HG02798 (cell line): ENCODE measurements at regions not wholly inside any gene's neighbourhood (a gene's known extent, or its start where the extent isn't known, plus 50 kb on each side); places are given as distances from the start of the nearest gene placed in this dataset.

Experiments
- ATAC-seq: cut with Tn5 transposase; IDR thresholded peaks from one replicate; pipeline ENCODE4 v1.9.1; 2021; ENCODE audit warnings: mild to moderate bottlenecking; ENCODE audit not compliant: unreplicated experiment, poor library complexity

DNA sequence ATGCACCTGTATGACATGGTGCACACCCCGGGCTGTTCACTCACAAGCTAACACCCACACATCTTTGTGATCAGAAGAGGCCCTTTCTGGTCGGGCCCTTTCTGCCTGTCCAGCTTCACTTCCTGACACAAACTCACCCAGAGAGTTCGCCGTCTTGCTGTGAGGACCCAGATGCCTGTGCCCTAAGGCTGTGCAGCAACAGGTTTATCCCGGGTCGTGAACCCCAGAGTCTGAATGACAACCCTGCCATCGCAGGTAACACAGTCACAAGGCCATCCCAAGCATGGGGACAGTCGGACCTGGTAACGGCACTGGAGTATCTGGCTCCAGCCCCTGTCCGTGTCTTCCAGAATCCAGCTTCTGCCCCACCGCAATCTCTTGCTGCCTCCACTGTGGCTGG, 235.1 kb downstream of the BUD13 start:
- ATAC-seq: no peak

DNA sequence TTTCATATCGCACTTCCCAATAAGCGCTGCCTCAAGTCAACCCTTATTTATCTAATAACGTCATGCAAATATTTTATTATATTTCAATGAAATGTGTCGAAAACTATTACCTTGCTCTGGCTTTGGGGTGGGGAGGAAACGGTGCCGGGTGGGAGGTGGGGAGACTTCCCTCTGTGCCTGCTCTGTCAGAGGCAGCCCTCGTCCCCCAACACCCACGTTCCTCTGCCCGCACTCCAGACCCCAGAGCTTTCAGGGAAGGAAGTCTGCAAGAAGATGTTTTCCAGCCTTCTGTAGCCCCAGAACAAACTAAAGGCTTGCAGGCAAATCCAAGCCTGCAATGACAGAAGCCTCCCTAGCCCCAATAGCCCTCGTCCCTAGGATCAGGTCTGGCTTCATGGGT, 235.7 kb downstream of the BUD13 start:
- ATAC-seq: no peak

DNA sequence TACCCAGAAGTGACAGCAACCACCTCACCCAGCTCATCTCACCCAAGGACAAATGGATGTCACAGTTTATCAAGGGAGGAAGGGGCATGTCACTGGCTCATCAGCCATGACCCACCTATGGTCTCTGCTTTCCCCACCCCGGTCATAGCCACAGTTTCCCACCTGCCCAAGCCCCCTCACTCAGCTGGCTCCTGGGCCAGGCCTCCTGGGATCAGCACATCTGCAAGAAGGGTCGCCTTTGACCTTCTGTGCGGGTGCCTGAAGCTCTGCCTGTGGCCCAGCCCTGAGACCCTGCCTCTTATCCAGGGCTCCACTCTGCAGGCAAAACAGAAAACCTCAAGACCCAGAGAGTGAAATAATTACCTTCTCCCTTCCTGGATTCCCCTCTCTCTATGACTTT, 236.4 kb downstream of the BUD13 start:
- no peak for ATAC-seq

GRCh38 chr11:116535994-116536393, 236.8 kb downstream of the BUD13 start:
- ATAC-seq: no peak

- no peak for ATAC-seq
Measured at GRCh38 chr11:116535120-116535519, 237.7 kb downstream of the BUD13 start.

DNA sequence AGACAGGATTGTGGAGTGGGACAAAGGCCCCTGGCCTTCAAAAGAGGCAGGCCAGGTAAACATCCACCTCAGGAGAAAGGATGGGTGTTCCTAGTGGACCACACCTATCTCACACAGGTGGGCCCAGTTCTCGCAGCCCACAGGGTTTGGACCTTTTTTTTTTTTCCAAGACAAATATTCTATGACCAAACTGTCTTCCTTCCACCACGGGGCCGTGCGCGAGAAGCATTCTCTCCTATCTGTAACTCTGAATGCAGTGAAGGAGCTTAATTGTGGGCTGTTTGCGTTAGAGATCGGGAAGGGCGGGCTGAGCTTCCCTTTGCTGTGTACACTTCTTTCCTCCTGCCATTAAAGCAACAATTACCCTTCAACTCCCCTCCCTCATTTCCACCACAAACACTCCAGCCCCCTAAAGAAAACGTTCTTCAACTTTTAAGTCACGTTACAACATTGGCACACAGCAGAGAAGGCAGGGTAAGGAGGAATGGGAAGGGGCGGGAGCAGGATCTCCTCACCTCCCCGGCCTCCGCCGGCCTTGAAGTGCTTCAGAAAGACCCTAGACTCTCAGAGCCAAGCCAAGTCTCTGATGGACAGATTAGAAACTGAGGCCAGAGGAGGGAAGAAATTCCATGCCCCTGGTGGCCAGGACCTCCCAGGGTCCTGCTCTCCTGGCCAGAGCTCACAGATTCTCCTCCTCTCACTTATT, 238.4 kb downstream of the BUD13 start:
- ATAC-seq: no peak

DNA sequence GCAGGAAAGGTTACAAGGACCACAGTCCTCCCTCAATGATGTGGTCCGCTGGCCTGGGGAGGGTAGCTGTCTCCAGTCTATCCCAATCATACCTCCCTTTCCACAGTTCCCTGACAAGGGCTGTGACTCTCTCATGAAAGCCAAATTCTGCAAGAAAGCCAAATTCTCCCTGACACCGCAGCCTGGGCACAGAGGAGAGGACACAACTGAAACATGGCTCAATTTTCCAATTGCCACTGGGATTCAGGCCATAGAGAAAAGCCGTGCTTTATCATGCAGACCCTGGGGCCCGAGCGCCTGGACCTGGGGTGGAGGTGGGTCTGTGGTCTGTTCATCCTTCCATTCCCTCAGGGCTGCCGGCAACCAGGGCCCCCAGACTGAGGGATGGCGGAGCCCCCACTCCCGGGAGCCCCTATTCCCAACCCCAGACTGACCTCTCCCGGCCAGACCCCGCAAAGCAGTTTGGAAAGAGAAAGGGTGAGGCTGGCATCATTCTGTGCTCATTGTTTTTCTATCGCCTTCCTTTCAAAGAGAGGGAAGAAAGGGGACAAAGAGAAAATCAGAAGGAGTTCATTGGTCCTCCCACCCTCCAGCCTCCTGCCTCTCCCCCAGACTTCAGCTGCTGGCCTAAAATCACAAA, 239.5 kb downstream of the BUD13 start:
- no peak for ATAC-seq

DNA sequence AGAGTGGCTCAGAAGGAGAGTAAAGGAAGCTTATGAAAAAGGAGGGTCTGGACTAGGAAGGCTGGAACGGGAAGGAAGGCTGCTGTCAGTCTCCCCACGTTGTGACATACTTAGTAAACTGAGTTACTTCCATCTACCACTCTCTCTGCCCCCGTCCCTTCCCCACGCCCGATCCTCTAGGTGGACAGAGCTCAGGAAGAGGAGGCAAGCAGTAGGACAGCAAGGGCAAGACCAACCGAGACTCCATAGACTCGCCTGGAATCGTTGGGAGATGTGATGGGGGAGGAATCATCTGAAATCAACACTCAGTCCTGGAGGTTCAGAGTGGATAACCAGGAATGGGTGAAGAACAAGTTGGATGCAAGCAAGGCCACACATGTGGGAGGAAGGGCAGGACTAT, 240.7 kb downstream of the BUD13 start:
- no peak for ATAC-seq

DNA sequence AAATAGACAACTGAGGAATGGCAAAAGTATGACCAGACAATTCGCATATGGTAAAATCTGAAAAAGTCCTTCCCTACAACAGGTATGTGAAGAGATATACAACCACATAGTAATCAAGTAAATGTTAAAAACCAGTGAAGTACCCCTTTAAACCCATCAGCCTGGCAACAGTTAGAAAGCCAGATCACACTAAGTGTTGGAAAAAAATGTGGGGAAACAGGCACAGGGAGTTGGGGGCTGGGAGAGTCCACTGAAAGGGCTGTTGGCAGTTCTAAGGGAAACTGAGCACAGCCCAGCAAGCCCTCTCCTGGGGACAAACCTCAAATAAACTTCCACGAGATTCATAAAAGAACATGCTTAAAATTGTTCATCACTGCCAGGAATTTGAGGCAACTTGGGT, 242.1 kb downstream of the BUD13 start:
- ATAC-seq: no peak

DNA sequence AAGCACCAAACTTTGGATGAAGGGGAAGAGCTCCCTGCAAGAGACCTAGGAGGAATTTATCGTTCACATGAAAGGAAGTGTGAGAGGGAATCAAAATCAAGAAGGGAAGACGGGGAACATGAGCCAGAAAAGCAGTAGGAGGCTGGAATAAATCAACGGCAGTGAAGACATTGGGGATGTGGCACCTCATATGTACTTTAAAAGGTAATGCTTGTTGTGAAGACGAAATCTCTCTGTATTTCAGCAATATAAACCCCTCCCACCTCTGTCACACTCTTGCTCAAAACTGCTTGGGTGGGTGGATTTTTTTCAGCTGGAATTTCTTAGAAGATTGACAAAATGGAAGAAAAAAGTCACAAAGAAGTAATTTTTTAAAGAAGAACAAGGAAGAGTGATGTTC, 243.5 kb downstream of the BUD13 start:
- ATAC-seq: no peak

GRCh38 chr11:116527180-116527991, 245.4 kb downstream of the BUD13 start:
- ATAC-seq: no peak

GRCh38 chr11:116525961-116526495, 246.8 kb downstream of the BUD13 start:
- ATAC-seq: no peak

- peak; percentile 42 for ATAC-seq
Measured at GRCh38 chr11:116519499-116519898, 253.3 kb downstream of the BUD13 start.

DNA sequence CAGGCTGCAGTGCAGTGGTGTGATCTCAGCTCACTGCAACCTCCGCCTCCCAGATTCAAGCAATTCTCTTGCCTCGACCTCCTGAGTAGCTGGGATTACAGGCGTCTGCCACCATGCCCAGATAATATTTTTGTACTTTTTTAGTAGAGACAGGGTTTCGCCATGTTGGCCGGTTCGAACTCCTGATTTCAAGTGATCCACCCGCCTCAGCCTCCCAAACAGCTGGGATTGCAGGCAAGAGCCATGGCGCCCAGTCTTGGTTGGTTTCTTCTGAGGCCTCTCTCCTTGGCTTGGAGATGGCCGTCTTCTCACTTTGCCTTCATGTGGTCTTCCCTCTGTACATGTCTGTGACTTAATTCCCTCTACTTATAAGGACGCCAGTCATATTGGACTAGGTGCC, 254.6 kb downstream of the BUD13 start:
- no peak for ATAC-seq

DNA sequence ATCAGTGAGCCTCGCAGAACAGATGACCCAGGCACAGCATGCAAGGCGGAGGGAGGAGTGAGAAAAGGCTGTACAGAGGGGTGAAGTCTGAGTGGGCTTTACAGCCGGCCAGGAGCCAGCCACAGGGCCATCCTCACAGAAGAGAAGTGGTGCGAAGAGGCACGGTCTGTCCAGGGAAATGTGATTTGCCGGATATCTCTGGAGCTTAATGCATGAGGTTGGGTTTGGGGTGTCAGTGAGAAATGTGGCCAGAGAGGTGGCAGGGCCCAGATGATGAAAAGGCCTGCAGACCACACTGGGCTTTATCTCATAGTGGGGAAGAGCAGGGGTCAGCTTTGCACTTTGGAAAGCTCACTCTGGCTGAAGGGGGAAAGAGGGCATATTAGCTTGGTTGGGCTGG, 255.2 kb downstream of the BUD13 start:
- ATAC-seq: no peak

DNA sequence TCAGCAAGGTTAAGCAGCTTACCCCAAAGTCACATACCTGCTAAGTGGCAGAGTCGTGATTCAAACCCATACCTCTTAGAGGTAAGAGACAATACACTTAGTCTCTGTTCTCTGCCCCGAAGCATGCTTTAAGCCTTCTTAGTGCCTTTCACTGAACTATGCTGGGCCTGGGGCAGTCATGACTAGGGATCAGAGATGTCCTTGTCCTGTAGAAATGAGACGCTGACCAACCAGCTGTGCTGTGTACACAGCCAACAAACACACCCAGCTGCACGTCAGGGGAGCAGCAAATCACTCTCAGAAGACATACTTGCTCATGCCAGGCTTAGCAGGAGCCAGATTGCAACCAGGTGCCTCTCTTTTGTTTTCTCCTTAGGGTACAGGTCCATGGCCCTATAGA, 255.7 kb downstream of the BUD13 start:
- ATAC-seq: no peak

GRCh38 chr11:116515664-116516184, 257.1 kb downstream of the BUD13 start:
- ATAC-seq: no peak

DNA sequence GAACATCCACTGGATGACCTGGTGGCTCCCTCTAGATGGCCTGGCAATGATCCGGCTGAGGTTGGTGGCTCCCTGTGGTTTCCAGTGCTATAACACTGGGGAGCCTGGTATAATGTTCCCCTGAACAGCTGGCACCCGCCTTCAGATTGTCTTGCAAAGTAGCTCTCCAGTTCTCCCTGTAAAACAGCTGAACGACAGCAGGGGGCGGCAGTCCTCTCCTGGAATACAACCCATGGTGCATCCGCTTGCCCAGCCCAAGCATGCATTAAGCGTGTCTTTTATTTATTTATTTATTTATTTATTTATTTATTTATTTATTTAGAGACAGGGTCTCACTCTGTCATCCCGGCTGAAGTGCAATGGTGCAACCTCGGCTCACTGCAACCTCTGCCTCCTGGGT, 258.9 kb downstream of the BUD13 start:
- ATAC-seq: no peak

- ATAC-seq: no peak
Measured at GRCh38 chr11:116513278-116513823, 259.4 kb downstream of the BUD13 start.

- no peak for ATAC-seq
Measured at GRCh38 chr11:116512841-116513240, 259.9 kb downstream of the BUD13 start.

DNA sequence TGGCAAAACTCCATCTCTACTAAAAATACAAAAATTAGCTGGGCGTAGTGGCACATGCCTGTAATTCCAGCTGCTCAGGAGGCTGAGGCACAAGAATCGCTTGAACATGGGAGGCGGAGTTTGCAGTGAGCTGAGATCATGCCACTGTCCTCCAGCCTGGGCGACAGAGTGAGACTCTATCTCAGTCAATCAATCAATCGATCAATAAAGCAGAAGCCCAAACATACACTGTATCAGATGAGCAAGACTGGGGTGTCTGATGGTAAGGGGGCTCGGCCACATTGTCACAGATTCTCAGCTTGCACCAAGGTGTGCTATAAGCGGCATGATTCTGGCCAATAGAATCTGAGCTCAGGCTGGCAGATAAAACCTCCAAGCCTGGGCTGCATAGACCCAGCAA, 261.1 kb downstream of the BUD13 start:
- ATAC-seq: no peak
